HuH-7.5 (cell line): ENCODE measurements at regions not wholly inside any gene's neighbourhood (a gene's known extent, or its start where the extent isn't known, plus 50 kb on each side); places are given as distances from the start of the nearest gene placed in this dataset.
A peak's percentile ranks its signal among the peaks of the same experiment; 100 is the strongest.

Experiments used
- DNase-seq: peaks from one replicate; pipeline ENCODE4 v3.0.0; 2011; ENCODE audit warnings: low spot score

- DNase-seq: no peak
These were observed 450.6 kb upstream of the SORCS1 start for GRCh38 chr10:107614939-107615685.

- no peak for DNase-seq
These were observed 446.6 kb upstream of the SORCS1 start for GRCh38 chr10:107611115-107611514.

- DNase-seq: no peak
These were observed 424.6 kb upstream of the SORCS1 start for GRCh38 chr10:107589081-107589480.

GRCh38 chr10:107585630-107586029, 421.1 kb upstream of the SORCS1 start:
- no peak for DNase-seq

GRCh38 chr10:107583974-107584373, 419.5 kb upstream of the SORCS1 start:
- no peak for DNase-seq

GRCh38 chr10:107579970-107580369, 415.5 kb upstream of the SORCS1 start:
- no peak for DNase-seq

GRCh38 chr10:107577221-107577620, 412.7 kb upstream of the SORCS1 start:
- DNase-seq: no peak

GRCh38 chr10:107576746-107577145, 412.2 kb upstream of the SORCS1 start:
- DNase-seq: no peak

- DNase-seq: no peak
These were observed 400.5 kb upstream of the SORCS1 start for GRCh38 chr10:107565014-107565413.

- DNase-seq: no peak
These were observed 396.7 kb upstream of the SORCS1 start for GRCh38 chr10:107561136-107561650.

- no peak for DNase-seq
These were observed 393.4 kb upstream of the SORCS1 start for GRCh38 chr10:107557916-107558315.

GRCh38 chr10:107554333-107554732, 389.8 kb upstream of the SORCS1 start:
- no peak for DNase-seq

GRCh38 chr10:107553470-107553869, 389.0 kb upstream of the SORCS1 start:
- no peak for DNase-seq

GRCh38 chr10:107552963-107553362, 388.5 kb upstream of the SORCS1 start:
- DNase-seq: no peak

- DNase-seq: no peak
These were observed 383.8 kb upstream of the SORCS1 start for GRCh38 chr10:107548301-107548700.

- no peak for DNase-seq
These were observed 382.5 kb upstream of the SORCS1 start for GRCh38 chr10:107546986-107547385.

- no peak for DNase-seq
These were observed 381.8 kb upstream of the SORCS1 start for GRCh38 chr10:107546284-107546683.

- no peak for DNase-seq
These were observed 381.2 kb upstream of the SORCS1 start for GRCh38 chr10:107545717-107546116.

GRCh38 chr10:107544706-107545520, 380.4 kb upstream of the SORCS1 start:
- peak; percentile 8 for DNase-seq

- DNase-seq: no peak
These were observed 378.1 kb upstream of the SORCS1 start for GRCh38 chr10:107542607-107543006.

- no peak for DNase-seq
These were observed 377.5 kb upstream of the SORCS1 start for GRCh38 chr10:107542016-107542415.

- no peak for DNase-seq
These were observed 376.5 kb upstream of the SORCS1 start for GRCh38 chr10:107540981-107541380.

- no peak for DNase-seq
These were observed 364.8 kb upstream of the SORCS1 start for GRCh38 chr10:107529350-107529749.
